A549 (cell line): ENCODE measurements at regions not wholly inside any gene's neighbourhood (a gene's known extent, or its start where the extent isn't known, plus 50 kb on each side); places are given as distances from the start of the nearest gene placed in this dataset.

Experiments
- ATAC-seq, 2 experiments: fragments of 200-7000 bp in 1 of 2; fragments of >200 bp in 1 of 2; cut with Nextera tagmentation in 1 of 2; cut with Tn5 transposase in 1 of 2; 3 replicates each; pipeline versions ENCODE4 v1.8.0 to v1.9.1; 2018 to 2020; ENCODE audit warnings: mild to moderate bottlenecking in 1 of 2, moderate library complexity in 1 of 2
- CTCF ChIA-PET: fragments of 300-600 bp; sonication (Branson Sonifier 250); formaldehyde crosslinking; extraction: SDS; loops from one replicate; lab custom pipeline; 2021; ENCODE audit warnings: antibody characterized with exemption, inconsistent platforms; lab: Yijun Ruan, JAX
- POLR2A ChIA-PET: fragments of 350-600 bp; formaldehyde crosslinking; extraction: SDS; loops from one replicate; lab custom pipeline; 2021; ENCODE audit warnings: antibody characterized with exemption, inconsistent platforms; lab: Yijun Ruan, JAX
- DNase-seq, 2 experiments: peaks; one replicate each; pipeline versions ENCODE4 v3.0.0 to v3.0.0-alpha.2; 2011 to 2016; ENCODE audit warnings: low read depth in 1 of 2, low spot score in 1 of 2
- FAIRE-seq: peaks from 2 replicates; lab custom pipeline; 2011; peaks lifted over from hg19 to GRCh38; lab: Jason Lieb, UNC
- H3K27ac ChIP-seq, 2 experiments: fragments of >200 bp; sonication (Bioruptor Twin); formaldehyde crosslinking; 3 replicates each; pipeline ENCODE4 v1.5.1; 2016 to 2017
- H3K4me1 ChIP-seq: fragments of >200 bp; sonication (Bioruptor Twin); formaldehyde crosslinking; 3 replicates; pipeline ENCODE4 v1.6.1; 2016
- H3K4me2 ChIP-seq: fragments of >200 bp; sonication (Bioruptor Twin); formaldehyde crosslinking; 3 replicates; pipeline ENCODE4 v1.6.1; 2016
- H3K4me3 ChIP-seq: fragments of >200 bp; sonication (Bioruptor Twin); formaldehyde crosslinking; 3 replicates; pipeline ENCODE4 v1.5.1; 2016
- H3K9me3 ChIP-seq: fragments of >200 bp; sonication (Bioruptor Twin); formaldehyde crosslinking; 3 replicates; pipeline ENCODE4 v1.6.1; 2016
- EP300 ChIP-seq, 2 experiments: fragments of >200 bp; sonication (Bioruptor Twin); formaldehyde crosslinking; IDR thresholded peaks; 2 replicates in 1 of 2; 3 replicates in 1 of 2; pipeline ENCODE4 v1.6.1; 2016 to 2017
- HOXA7 ChIP-seq: fragments of 250-450 bp; sonication (Bioruptor Pico); IDR thresholded peaks from 2 replicates; pipeline ENCODE4 v1.5.0; 2020; ENCODE audit warnings: mild to moderate bottlenecking, moderate library complexity
- HOXB5 ChIP-seq: fragments of 250-450 bp; sonication (Bioruptor Pico); IDR thresholded peaks from 2 replicates; pipeline ENCODE4 v1.5.0; 2020; ENCODE audit warnings: mild to moderate bottlenecking, moderate library complexity
- MAFK ChIP-seq: fragments of 450-650 bp; IDR thresholded peaks from 2 replicates; pipeline ENCODE4 v1.6.1; 2014; ENCODE audit not compliant: partially characterized antibody
- MAZ ChIP-seq: fragments of 150-350 bp; IDR thresholded peaks from 2 replicates; pipeline ENCODE4 v1.6.1; 2014; ENCODE audit warnings: antibody characterized with exemption, low read depth, low read length, borderline replicate concordance
- NR3C1 ChIP-seq: fragments of >200 bp; sonication (Bioruptor Twin); formaldehyde crosslinking; IDR thresholded peaks from 3 replicates; pipeline ENCODE4 v1.6.1; 2017
- RAD21 ChIP-seq, 2 experiments: fragments of >200 bp in 1 of 2; sonication (Bioruptor Twin) in 1 of 2; formaldehyde crosslinking in 1 of 2; IDR thresholded peaks in 1 of 2; conservative IDR thresholded peaks in 1 of 2; 2 replicates in 1 of 2; 3 replicates in 1 of 2; pipeline ENCODE4 v1.6.1; 2012 to 2018; ENCODE audit warnings: inconsistent platforms in 1 of 2
- RARB ChIP-seq: fragments of 250-450 bp; sonication (Bioruptor Pico); IDR thresholded peaks from 2 replicates; pipeline ENCODE4 v1.8.0; 2021; ENCODE audit warnings: mild to moderate bottlenecking, moderate library complexity
- RNF2 ChIP-seq: fragments of 200-600 bp; sonication (generic); IDR thresholded peaks from 2 replicates; pipeline ENCODE4 v1.6.1; 2016; ENCODE audit warnings: low read depth, mild to moderate bottlenecking, antibody characterized with exemption, moderate library complexity, borderline replicate concordance
- ZC3H11A ChIP-seq: fragments of 450-650 bp; IDR thresholded peaks from 2 replicates; pipeline ENCODE4 v1.6.1; 2014; ENCODE audit warnings: antibody characterized with exemption, mild to moderate bottlenecking
- ZFP36 ChIP-seq: fragments of 450-650 bp; IDR thresholded peaks from 2 replicates; pipeline ENCODE4 v1.6.1; 2014; ENCODE audit warnings: borderline replicate concordance; ENCODE audit not compliant: partially characterized antibody
- ZNF302 ChIP-seq: fragments of 250-450 bp; sonication (Bioruptor Pico); IDR thresholded peaks from 2 replicates; pipeline ENCODE4 v1.9.0; 2021; ENCODE audit warnings: inconsistent platforms, mild to moderate bottlenecking, moderate library complexity
- WGBS: methylation state at CpG from one replicate; pipeline ENCODE4 v1.1.6; 2017; ENCODE audit errors: missing lambda C conversion rate; 5-methylcytosine and 5-hydroxymethylcytosine counted together
- TF ChIP-seq, protein P1 (sequence below): fragments of 200-600 bp; sonication (generic); IDR thresholded peaks from 2 replicates; pipeline ENCODE4 v1.6.1; 2016; ENCODE audit warnings: antibody characterized with exemption, mild to moderate bottlenecking, moderate library complexity
- TF ChIP-seq, protein P2 (sequence below): fragments of 150-350 bp; IDR thresholded peaks from 2 replicates; pipeline ENCODE4 v1.6.1; 2014; ENCODE audit warnings: low read depth, mild to moderate bottlenecking, low read length
- TF ChIP-seq, protein P3 (sequence below): fragments of 250-450 bp; sonication (Bioruptor Pico); IDR thresholded peaks from 2 replicates; pipeline ENCODE4 v1.5.0; 2020; ENCODE audit warnings: low read depth, mild to moderate bottlenecking, moderate library complexity
- TF ChIP-seq, protein P4 (sequence below): fragments of 250-450 bp; sonication (Bioruptor Pico); IDR thresholded peaks from 2 replicates; pipeline ENCODE4 v1.5.0; 2021; ENCODE audit warnings: mild to moderate bottlenecking, moderate library complexity, borderline replicate concordance

DNA sequence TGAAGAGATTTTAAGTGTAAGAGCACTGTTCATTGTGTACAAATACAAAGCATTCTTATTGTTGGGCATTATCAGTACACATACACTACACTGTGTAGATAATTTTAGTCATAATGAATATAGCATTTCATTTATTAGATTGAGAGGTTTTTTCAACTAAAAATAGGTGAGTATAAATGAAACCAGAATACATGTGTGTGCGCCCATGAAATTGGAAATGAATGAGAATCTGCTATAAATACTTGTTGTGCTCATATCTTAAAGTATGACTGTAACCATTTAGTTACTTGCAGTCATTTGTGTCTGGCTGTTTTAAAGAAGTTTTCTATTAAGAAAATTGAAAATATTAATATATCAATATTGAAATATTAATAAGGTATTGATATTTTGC lies 189.0 kb upstream of the MEF2C start:
- CTCF ChIA-PET: no interaction called here
- no peak overlapping the region for H3K4me2 ChIP-seq
- no peak overlapping the region for H3K4me3 ChIP-seq
- 31% methylated on average over 1 of the region's 1 CpG for WGBS
- POLR2A ChIA-PET: no interaction called here
- H3K4me1 ChIP-seq: no peaks in the 10 kb centered on the region
- no peak for FAIRE-seq
- no peak for DNase-seq
- H3K27ac ChIP-seq: no peak overlapping the region
- TF ChIP-seq RARB (CRISPR knock-in tag) (no peak), ZNF302 (CRISPR knock-in tag) (no peak), NR3C1 (no peak), MAZ (no peak), RAD21 (conservative IDR thresholded peaks at IDR 0.05 in 1 of 2, IDR thresholded peaks at IDR 0.05 in 1 of 2) (no peak), ZC3H11A (no peak)
- TF ChIP-seq, protein P1, sequence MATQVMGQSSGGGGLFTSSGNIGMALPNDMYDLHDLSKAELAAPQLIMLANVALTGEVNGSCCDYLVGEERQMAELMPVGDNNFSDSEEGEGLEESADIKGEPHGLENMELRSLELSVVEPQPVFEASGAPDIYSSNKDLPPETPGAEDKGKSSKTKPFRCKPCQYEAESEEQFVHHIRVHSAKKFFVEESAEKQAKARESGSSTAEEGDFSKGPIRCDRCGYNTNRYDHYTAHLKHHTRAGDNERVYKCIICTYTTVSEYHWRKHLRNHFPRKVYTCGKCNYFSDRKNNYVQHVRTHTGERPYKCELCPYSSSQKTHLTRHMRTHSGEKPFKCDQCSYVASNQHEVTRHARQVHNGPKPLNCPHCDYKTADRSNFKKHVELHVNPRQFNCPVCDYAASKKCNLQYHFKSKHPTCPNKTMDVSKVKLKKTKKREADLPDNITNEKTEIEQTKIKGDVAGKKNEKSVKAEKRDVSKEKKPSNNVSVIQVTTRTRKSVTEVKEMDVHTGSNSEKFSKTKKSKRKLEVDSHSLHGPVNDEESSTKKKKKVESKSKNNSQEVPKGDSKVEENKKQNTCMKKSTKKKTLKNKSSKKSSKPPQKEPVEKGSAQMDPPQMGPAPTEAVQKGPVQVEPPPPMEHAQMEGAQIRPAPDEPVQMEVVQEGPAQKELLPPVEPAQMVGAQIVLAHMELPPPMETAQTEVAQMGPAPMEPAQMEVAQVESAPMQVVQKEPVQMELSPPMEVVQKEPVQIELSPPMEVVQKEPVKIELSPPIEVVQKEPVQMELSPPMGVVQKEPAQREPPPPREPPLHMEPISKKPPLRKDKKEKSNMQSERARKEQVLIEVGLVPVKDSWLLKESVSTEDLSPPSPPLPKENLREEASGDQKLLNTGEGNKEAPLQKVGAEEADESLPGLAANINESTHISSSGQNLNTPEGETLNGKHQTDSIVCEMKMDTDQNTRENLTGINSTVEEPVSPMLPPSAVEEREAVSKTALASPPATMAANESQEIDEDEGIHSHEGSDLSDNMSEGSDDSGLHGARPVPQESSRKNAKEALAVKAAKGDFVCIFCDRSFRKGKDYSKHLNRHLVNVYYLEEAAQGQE: no peak
- ATAC-seq: no peak
- no peaks in the 10 kb centered on the region for H3K9me3 ChIP-seq

DNA sequence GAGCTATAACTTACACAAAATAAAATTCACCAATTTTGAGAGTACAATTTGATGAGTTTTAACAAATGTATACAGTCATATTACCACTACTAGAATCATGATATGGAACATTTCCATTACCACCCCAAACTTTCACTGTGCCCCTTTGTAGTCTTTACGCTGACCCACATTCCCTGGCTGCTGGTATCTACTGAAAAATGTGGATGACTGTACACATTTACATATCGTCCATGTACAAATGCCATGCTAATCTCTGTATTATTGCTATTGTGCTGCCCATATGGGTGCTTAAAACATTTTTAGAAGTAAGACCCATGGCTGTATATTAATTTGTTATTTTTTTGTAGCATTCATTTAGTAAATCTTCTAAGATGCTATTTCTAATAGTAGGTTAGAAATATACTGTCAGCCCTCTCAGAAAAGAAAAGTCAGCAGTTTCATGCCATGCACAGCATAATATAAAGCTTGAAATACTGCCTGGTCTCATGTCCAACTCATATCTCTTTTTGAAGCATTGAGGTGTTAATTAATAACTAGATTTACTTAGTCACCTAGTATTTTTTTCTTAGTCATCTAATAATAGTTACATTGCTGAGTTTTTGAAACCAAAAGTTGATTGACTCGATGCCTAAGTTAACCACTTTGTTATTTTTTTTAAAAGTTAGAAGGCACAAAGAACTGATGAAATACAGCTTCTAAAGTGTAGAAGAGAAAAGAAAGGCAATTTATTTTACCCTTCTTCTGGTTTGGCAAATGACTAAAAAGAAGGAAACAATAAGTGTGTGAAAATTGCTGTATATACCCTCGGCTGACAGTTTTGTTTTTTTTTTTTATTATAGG lies 188.3 kb upstream of the MEF2C start:
- 11% methylated on average over 4 of the region's 4 CpGs for WGBS
- DNase-seq (no peak), ATAC-seq (no peak)
- Histone ChIP-seq H3K9me3 (no peaks in the 10 kb centered on the region), H3K27ac (no peak overlapping the region), H3K4me3 (no peak overlapping the region), H3K4me2 (no peak overlapping the region), H3K4me1 (no peaks in the 10 kb centered on the region)
- POLR2A ChIA-PET: no interaction called here
- CTCF ChIA-PET: no interaction called here
- no peak for TF ChIP-seq ZNF302 (CRISPR knock-in tag)
- TF ChIP-seq, all 56 proteins: peak for 0
- FAIRE-seq: no peak

DNA sequence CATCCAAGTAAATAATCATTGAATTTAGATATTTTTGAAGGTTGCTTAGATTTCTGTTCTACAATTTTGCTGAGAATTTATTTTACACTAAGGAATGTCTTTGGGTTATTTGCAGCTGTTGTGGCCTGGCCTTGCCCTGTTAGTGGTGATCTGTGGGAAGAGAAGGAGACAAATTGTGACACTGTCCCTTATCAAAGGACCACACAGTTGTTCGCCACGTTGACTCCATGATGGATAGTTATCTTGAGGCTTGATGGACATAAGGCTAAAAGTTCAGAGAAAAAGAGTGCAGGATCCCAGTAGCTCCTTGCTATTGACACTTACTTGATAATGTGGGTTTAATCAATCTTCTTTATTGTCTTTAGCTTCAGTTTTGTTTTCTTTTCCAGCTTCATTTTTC lies 186.6 kb upstream of the MEF2C start:
- Histone ChIP-seq H3K27ac (no peak overlapping the region), H3K4me1 (no peaks in the 10 kb centered on the region), H3K4me2 (no peak overlapping the region), H3K9me3 (no peaks in the 10 kb centered on the region), H3K4me3 (no peak overlapping the region)
- ATAC-seq: no peak
- TF ChIP-seq EP300 (IDR thresholded peaks at IDR 0.05): no peak
- TF ChIP-seq, protein P2, sequence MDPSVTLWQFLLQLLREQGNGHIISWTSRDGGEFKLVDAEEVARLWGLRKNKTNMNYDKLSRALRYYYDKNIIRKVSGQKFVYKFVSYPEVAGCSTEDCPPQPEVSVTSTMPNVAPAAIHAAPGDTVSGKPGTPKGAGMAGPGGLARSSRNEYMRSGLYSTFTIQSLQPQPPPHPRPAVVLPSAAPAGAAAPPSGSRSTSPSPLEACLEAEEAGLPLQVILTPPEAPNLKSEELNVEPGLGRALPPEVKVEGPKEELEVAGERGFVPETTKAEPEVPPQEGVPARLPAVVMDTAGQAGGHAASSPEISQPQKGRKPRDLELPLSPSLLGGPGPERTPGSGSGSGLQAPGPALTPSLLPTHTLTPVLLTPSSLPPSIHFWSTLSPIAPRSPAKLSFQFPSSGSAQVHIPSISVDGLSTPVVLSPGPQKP: no peak
- TF ChIP-seq, protein P3, sequence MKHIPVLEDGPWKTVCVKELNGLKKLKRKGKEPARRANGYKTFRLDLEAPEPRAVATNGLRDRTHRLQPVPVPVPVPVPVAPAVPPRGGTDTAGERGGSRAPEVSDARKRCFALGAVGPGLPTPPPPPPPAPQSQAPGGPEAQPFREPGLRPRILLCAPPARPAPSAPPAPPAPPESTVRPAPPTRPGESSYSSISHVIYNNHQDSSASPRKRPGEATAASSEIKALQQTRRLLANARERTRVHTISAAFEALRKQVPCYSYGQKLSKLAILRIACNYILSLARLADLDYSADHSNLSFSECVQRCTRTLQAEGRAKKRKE: no peak
- TF ChIP-seq ZFP36: no peak
- TF ChIP-seq RNF2: no peak
- no peak for TF ChIP-seq HOXA7 (CRISPR knock-in tag)
- TF ChIP-seq MAFK: no peak
- TF ChIP-seq HOXB5 (CRISPR knock-in tag): no peak
- TF ChIP-seq, protein P4, sequence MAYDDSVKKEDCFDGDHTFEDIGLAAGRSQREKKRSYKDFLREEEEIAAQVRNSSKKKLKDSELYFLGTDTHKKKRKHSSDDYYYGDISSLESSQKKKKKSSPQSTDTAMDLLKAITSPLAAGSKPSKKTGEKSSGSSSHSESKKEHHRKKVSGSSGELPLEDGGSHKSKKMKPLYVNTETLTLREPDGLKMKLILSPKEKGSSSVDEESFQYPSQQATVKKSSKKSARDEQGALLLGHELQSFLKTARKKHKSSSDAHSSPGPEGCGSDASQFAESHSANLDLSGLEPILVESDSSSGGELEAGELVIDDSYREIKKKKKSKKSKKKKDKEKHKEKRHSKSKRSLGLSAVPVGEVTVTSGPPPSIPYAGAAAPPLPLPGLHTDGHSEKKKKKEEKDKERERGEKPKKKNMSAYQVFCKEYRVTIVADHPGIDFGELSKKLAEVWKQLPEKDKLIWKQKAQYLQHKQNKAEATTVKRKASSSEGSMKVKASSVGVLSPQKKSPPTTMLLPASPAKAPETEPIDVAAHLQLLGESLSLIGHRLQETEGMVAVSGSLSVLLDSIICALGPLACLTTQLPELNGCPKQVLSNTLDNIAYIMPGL (CRISPR knock-in tag): no peak
- ChIA-PET POLR2A (no interaction called here), CTCF (no interaction called here)
- FAIRE-seq: no peak
- no peak for DNase-seq
- WGBS: 18% methylated on average over 2 of the region's 2 CpGs
